SK-N-SH (cell line): ENCODE measurements at regions not wholly inside any gene's neighbourhood (a gene's known extent, or its start where the extent isn't known, plus 50 kb on each side); places are given as distances from the start of the nearest gene placed in this dataset.

Source experiments
- CTCF ChIA-PET: fragments of 300-600, 350-600 bp; formaldehyde crosslinking; extraction: SDS; loops from one replicate; lab custom pipeline; 2021; lab: Yijun Ruan, JAX
- POLR2A ChIA-PET: fragments of 350-600 bp; sonication (Branson Sonifier 250); formaldehyde crosslinking; extraction: SDS; loops from one replicate; lab custom pipeline; 2020; ENCODE audit warnings: antibody characterized with exemption, inconsistent platforms; lab: Yijun Ruan, JAX
- DNase-seq: peaks from one replicate; pipeline ENCODE4 v3.0.0; 2012
- H2AFZ ChIP-seq: fragments of 200-600 bp; sonication (generic); 2 replicates; pipeline ENCODE4 v1.8.1; 2016; ENCODE audit warnings: antibody characterized with exemption, mild to moderate bottlenecking, low read depth
- H3F3A ChIP-seq: fragments of 200-600 bp; sonication (generic); replicated peaks from 2 replicates; pipeline ENCODE3; 2016; ENCODE audit warnings: antibody characterized with exemption, mild to moderate bottlenecking; ENCODE audit not compliant: insufficient read depth
- H3K27ac ChIP-seq, 2 experiments: fragments of 200-500 bp in 1 of 2; fragments of 200-600 bp in 1 of 2; sonication (Bioruptor generic) in 1 of 2; sonication (generic), shearing (Covaris generic) in 1 of 2; 2 replicates each; pipeline versions ENCODE4 v1.5.1 to v1.6.1; 2014 to 2016; ENCODE audit warnings: low read depth in 2 of 2, inconsistent platforms in 1 of 2, low read length in 1 of 2, mild to moderate bottlenecking in 1 of 2, mixed read lengths in 1 of 2
- H3K27me3 ChIP-seq: fragments of 200-600 bp; sonication (generic), shearing (Covaris generic); 2 replicates; pipeline ENCODE4 v1.6.1; 2016; ENCODE audit warnings: mixed run types; ENCODE audit not compliant: insufficient read depth
- H3K36me3 ChIP-seq, 2 experiments: fragments of 200-500 bp in 1 of 2; fragments of 200-600 bp in 1 of 2; sonication (Bioruptor generic) in 1 of 2; sonication (generic) in 1 of 2; replicated peaks in 1 of 2; 2 replicates each; pipeline versions ENCODE3 to v1.5.1; 2014 to 2016; ENCODE audit warnings: low read length in 1 of 2, mild to moderate bottlenecking in 1 of 2; ENCODE audit not compliant: insufficient read depth in 2 of 2, control insufficient read depth in 1 of 2
- H3K4me1 ChIP-seq, 2 experiments: fragments of 200-500 bp in 1 of 2; fragments of 200-600 bp in 1 of 2; sonication (Bioruptor generic) in 1 of 2; sonication (generic), shearing (Covaris generic) in 1 of 2; 2 replicates each; pipeline versions ENCODE4 v1.5.1 to v1.6.1; 2014 to 2016; ENCODE audit warnings: low read depth in 1 of 2, low read length in 1 of 2, mixed run types in 1 of 2; ENCODE audit not compliant: insufficient read depth in 2 of 2, control insufficient read depth in 1 of 2
- H3K4me2 ChIP-seq: fragments of 200-600 bp; sonication (generic), shearing (Covaris generic); 2 replicates; pipeline ENCODE4 v1.6.1; 2017; ENCODE audit warnings: mixed run types
- H3K4me3 ChIP-seq, 2 experiments: fragments of 200-500 bp in 1 of 2; fragments of 200-600 bp in 1 of 2; sonication (Bioruptor generic) in 1 of 2; sonication (generic), shearing (Covaris generic) in 1 of 2; 2 replicates each; pipeline versions ENCODE4 v1.5.1 to v1.8.1; 2014 to 2016; ENCODE audit warnings: low read depth in 2 of 2, inconsistent platforms in 1 of 2, low read length in 1 of 2, mild to moderate bottlenecking in 1 of 2, mixed read lengths in 1 of 2, moderate library complexity in 1 of 2
- H3K79me2 ChIP-seq: fragments of 200-600 bp; sonication (generic); 2 replicates; pipeline ENCODE4 v1.8.1; 2017; ENCODE audit warnings: mild to moderate bottlenecking; ENCODE audit not compliant: insufficient read depth
- H3K9ac ChIP-seq: fragments of 200-600 bp; sonication (generic); 2 replicates; pipeline ENCODE4 v1.6.1; 2017; ENCODE audit warnings: mixed run types
- H3K9me2 ChIP-seq: fragments of 200-600 bp; sonication (generic); 2 replicates; pipeline ENCODE4 v1.6.1; 2017; ENCODE audit warnings: mixed run types
- H3K9me3 ChIP-seq: fragments of 200-600 bp; sonication (generic); 2 replicates; pipeline ENCODE4 v1.6.1; 2017; ENCODE audit warnings: mixed run types, mild to moderate bottlenecking, moderate library complexity
- H4K20me1 ChIP-seq: fragments of 200-600 bp; sonication (generic); 2 replicates; pipeline ENCODE4 v1.6.1; 2017; ENCODE audit warnings: mild to moderate bottlenecking, mixed run types; ENCODE audit not compliant: insufficient read depth
- CHD2 ChIP-seq: fragments of 150-350 bp; IDR thresholded peaks from 2 replicates; pipeline ENCODE4 v1.6.1; 2018; ENCODE audit warnings: low read length; ENCODE audit not compliant: partially characterized antibody
- GABPA ChIP-seq: IDR thresholded peaks from 2 replicates; pipeline ENCODE4 v1.4.0; 2012; ENCODE audit warnings: low read depth, mild to moderate bottlenecking
- JUND ChIP-seq: IDR thresholded peaks from 2 replicates; pipeline ENCODE4 v1.4.0; 2012
- NFIC ChIP-seq: IDR thresholded peaks from 2 replicates; pipeline ENCODE4 v1.4.0; 2012; ENCODE audit warnings: borderline replicate concordance
- NRF1 ChIP-seq: IDR thresholded peaks from 2 replicates; pipeline ENCODE4 v1.6.1; 2012; ENCODE audit warnings: low read depth, mild to moderate bottlenecking, low read length
- RAD21 ChIP-seq: IDR thresholded peaks from 2 replicates; pipeline ENCODE4 v1.6.1; 2012; ENCODE audit warnings: mild to moderate bottlenecking, low read length
- RCOR1 ChIP-seq: fragments of 150-350 bp; IDR thresholded peaks from 2 replicates; pipeline ENCODE4 v1.6.1; 2017; ENCODE audit warnings: antibody characterized with exemption, low read length
- RFX5 ChIP-seq: IDR thresholded peaks from 2 replicates; pipeline ENCODE4 v1.6.1; 2012; ENCODE audit warnings: mild to moderate bottlenecking, improper control_type of control experiment, low read length
- RXRA ChIP-seq: IDR thresholded peaks from 2 replicates; pipeline ENCODE4 v1.4.0; 2012; ENCODE audit warnings: low read depth, mild to moderate bottlenecking, borderline replicate concordance
- SMC3 ChIP-seq: IDR thresholded peaks from 2 replicates; pipeline ENCODE4 v1.6.1; 2012; ENCODE audit warnings: low read depth, low read length, improper control_type of control experiment
- YY1 ChIP-seq: IDR thresholded peaks from 2 replicates; pipeline ENCODE4 v1.4.0; 2012; ENCODE audit warnings: low read depth, mild to moderate bottlenecking
- WGBS: methylation state at CpG from one replicate; pipeline ENCODE4 v1.1.6; 2017; ENCODE audit warnings: low lambda C conversion rate; 5-methylcytosine and 5-hydroxymethylcytosine counted together
- TF ChIP-seq, protein P1 (sequence below): IDR thresholded peaks from 2 replicates; pipeline ENCODE4 v1.4.0; 2012; ENCODE audit warnings: low read depth, borderline replicate concordance
- TF ChIP-seq, protein P2 (sequence below): fragments of 200-600 bp; sonication (generic); IDR thresholded peaks from 2 replicates; pipeline ENCODE4 v1.6.1; 2017; ENCODE audit warnings: antibody characterized with exemption, mild to moderate bottlenecking, moderate library complexity
- TF ChIP-seq, protein P3 (sequence below): fragments of 150-350 bp; IDR thresholded peaks from 2 replicates; pipeline ENCODE4 v1.6.1; 2017; ENCODE audit warnings: antibody characterized with exemption, low read length, low read depth, borderline replicate concordance
- TF ChIP-seq, protein P4 (sequence below): IDR thresholded peaks from 2 replicates; pipeline ENCODE4; 2012

DNA sequence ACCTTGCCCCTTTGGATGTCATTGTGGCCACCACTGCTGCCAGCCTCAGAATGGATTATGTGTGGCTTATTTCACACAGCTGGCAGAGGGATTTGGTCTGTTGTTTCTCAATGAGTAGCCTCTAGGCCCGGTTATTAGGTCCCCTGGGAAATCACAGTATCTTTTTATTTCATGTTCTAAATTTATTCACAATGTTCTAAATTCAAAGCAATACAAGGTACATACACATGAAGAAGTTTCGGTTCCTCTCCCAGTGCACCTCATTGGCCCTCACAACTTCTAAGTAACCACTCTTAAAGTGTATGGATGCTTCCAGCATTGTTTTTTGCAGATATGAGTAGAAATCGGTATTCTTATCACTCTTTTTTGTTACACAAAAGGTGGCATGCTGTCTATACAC is 262.7 kb downstream of the RCHY1 start (continued):
- TF ChIP-seq, protein P1, sequence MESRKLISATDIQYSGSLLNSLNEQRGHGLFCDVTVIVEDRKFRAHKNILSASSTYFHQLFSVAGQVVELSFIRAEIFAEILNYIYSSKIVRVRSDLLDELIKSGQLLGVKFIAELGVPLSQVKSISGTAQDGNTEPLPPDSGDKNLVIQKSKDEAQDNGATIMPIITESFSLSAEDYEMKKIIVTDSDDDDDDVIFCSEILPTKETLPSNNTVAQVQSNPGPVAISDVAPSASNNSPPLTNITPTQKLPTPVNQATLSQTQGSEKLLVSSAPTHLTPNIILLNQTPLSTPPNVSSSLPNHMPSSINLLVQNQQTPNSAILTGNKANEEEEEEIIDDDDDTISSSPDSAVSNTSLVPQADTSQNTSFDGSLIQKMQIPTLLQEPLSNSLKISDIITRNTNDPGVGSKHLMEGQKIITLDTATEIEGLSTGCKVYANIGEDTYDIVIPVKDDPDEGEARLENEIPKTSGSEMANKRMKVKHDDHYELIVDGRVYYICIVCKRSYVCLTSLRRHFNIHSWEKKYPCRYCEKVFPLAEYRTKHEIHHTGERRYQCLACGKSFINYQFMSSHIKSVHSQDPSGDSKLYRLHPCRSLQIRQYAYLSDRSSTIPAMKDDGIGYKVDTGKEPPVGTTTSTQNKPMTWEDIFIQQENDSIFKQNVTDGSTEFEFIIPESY, result no peak

DNA sequence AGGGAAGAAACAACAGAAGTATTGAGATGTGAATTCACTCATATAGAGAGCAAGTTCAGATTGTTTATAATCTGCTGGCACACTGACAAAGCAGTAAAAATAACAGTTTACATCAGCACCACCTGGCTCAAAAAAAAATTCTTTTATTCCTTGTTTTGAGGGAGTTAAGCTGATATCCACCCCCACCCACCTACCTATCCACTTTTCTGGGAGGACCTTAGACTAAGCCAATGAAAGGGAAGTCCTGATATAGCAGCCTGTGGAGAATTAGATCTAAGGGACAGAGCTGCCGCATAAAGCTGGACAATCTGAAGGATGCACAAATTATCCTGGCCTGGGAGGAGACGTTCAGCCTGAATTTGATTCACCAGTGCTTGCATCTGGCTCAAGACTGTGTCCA is 264.5 kb downstream of the RCHY1 start:
- H3K4me3 ChIP-seq, result no peak overlapping the region
- no peaks in the 10 kb centered on the region for H3K27me3 ChIP-seq
- no peaks in the 10 kb centered on the region for H3F3A ChIP-seq
- H3K4me2 ChIP-seq, result no peak overlapping the region
- WGBS, result 20% methylated on average over 1 of the region's 2 CpGs
- ChIA-PET CTCF (no interaction called here), POLR2A (no interaction called here)
- H3K9me2 ChIP-seq, result no peaks in the 10 kb centered on the region
- TF ChIP-seq GABPA, result no peak
- TF ChIP-seq NFIC, result no peak
- no peak for TF ChIP-seq RXRA
- TF ChIP-seq, protein P2, sequence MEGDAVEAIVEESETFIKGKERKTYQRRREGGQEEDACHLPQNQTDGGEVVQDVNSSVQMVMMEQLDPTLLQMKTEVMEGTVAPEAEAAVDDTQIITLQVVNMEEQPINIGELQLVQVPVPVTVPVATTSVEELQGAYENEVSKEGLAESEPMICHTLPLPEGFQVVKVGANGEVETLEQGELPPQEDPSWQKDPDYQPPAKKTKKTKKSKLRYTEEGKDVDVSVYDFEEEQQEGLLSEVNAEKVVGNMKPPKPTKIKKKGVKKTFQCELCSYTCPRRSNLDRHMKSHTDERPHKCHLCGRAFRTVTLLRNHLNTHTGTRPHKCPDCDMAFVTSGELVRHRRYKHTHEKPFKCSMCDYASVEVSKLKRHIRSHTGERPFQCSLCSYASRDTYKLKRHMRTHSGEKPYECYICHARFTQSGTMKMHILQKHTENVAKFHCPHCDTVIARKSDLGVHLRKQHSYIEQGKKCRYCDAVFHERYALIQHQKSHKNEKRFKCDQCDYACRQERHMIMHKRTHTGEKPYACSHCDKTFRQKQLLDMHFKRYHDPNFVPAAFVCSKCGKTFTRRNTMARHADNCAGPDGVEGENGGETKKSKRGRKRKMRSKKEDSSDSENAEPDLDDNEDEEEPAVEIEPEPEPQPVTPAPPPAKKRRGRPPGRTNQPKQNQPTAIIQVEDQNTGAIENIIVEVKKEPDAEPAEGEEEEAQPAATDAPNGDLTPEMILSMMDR, result no peak
- TF ChIP-seq YY1, result no peak
- TF ChIP-seq, protein P3, sequence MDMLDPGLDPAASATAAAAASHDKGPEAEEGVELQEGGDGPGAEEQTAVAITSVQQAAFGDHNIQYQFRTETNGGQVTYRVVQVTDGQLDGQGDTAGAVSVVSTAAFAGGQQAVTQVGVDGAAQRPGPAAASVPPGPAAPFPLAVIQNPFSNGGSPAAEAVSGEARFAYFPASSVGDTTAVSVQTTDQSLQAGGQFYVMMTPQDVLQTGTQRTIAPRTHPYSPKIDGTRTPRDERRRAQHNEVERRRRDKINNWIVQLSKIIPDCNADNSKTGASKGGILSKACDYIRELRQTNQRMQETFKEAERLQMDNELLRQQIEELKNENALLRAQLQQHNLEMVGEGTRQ, result no peak
- H3K9me3 ChIP-seq, result no peaks in the 10 kb centered on the region
- H2AFZ ChIP-seq, result no peak overlapping the region
- H3K9ac ChIP-seq, result no peak overlapping the region
- H3K27ac ChIP-seq, result no peak overlapping the region
- DNase-seq, result no peak
- H3K4me1 ChIP-seq, result no peaks in the 10 kb centered on the region
- H3K36me3 ChIP-seq, result no peaks in the 10 kb centered on the region
- no peaks in the 10 kb centered on the region for H3K79me2 ChIP-seq
- no peaks in the 10 kb centered on the region for H4K20me1 ChIP-seq

DNA sequence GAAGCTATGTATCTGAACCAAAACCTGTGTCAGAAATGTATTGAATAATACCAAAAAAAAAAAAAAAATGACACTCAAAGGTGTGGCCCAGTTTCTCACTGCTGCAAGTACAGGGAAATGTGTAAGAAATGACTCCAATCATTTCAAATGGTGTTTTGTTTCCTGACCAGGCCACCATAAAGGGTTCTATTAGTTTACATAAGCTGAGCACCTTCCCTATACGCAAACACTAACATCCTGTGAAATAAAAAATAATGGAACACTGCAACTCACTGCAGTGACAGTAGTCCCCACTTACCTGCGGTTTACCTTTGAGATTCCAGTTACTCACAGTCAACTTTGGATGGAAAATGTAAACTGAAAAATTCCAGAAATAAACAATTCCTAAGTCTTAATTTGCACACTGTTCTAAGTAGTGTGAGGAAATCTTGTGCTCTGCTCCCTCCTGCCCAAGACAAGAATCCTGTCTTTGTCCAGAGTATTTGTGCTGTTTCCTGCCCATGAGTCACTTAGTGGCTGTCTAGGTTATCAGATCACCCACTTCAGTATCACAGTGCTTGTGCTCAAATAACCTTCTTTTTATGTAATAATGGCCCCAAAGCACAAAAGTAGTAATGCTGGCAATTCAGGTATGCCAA is 265.3 kb downstream of the RCHY1 start:
- no peaks in the 10 kb centered on the region for H3K79me2 ChIP-seq
- H3K4me3 ChIP-seq, result no peak overlapping the region
- 4% methylated on average over 2 of the region's 2 CpGs for WGBS
- ChIA-PET CTCF (no interaction called here), POLR2A (no interaction called here)
- H3K27me3 ChIP-seq, result no peaks in the 10 kb centered on the region
- no peak overlapping the region for H3K4me2 ChIP-seq
- no peak for TF ChIP-seq JUND
- no peak for TF ChIP-seq RFX5
- no peak for TF ChIP-seq CHD2
- TF ChIP-seq GABPA, result no peak
- no peak for TF ChIP-seq RCOR1
- TF ChIP-seq, protein P4, sequence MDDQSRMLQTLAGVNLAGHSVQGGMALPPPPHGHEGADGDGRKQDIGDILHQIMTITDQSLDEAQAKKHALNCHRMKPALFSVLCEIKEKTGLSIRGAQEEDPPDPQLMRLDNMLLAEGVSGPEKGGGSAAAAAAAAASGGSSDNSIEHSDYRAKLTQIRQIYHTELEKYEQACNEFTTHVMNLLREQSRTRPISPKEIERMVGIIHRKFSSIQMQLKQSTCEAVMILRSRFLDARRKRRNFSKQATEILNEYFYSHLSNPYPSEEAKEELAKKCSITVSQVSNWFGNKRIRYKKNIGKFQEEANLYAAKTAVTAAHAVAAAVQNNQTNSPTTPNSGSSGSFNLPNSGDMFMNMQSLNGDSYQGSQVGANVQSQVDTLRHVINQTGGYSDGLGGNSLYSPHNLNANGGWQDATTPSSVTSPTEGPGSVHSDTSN, result no peak
- no peak for TF ChIP-seq NRF1
- no peak for TF ChIP-seq RAD21
- TF ChIP-seq, protein P2, result no peak
- no peak for TF ChIP-seq SMC3
- TF ChIP-seq, protein P3, result no peak
- TF ChIP-seq YY1, result no peak
- H4K20me1 ChIP-seq, result no peaks in the 10 kb centered on the region
- H3K9me2 ChIP-seq, result no peaks in the 10 kb centered on the region
- H3K36me3 ChIP-seq, result no peaks in the 10 kb centered on the region
- H3K9me3 ChIP-seq, result no peaks in the 10 kb centered on the region
- H3K27ac ChIP-seq, result no peak overlapping the region
- H3K4me1 ChIP-seq, result no peaks in the 10 kb centered on the region
- H3F3A ChIP-seq, result no peaks in the 10 kb centered on the region
- no peak overlapping the region for H3K9ac ChIP-seq
- H2AFZ ChIP-seq, result no peak overlapping the region
- no peak for DNase-seq
